HEK293 (cell line): ENCODE measurements at regions not wholly inside any gene's neighbourhood (a gene's known extent, or its start where the extent isn't known, plus 50 kb on each side); places are given as distances from the start of the nearest gene placed in this dataset.

Source experiments
- CTCF ChIA-PET: fragments of 350-600 bp; formaldehyde crosslinking; extraction: SDS; loops from one replicate; lab custom pipeline; 2021; ENCODE audit warnings: antibody characterized with exemption; lab: Yijun Ruan, JAX
- POLR2A ChIA-PET: fragments of 300-600 bp; formaldehyde crosslinking; extraction: SDS; loops from one replicate; lab custom pipeline; 2020; ENCODE audit warnings: antibody characterized with exemption, inconsistent platforms; lab: Yijun Ruan, JAX
- H3K27ac ChIP-seq: fragments of 200-500 bp; sonication (Bioruptor generic); 2 replicates; pipeline ENCODE4 v1.5.1; 2014; ENCODE audit warnings: low read depth, low read length, control low read depth, inconsistent platforms; ENCODE audit errors: extremely low read depth
- H3K36me3 ChIP-seq, 2 experiments: fragments of 200-500 bp in 1 of 2; sonication (Bioruptor generic) in 1 of 2; 1 replicate in 1 of 2; 2 replicates in 1 of 2; pipeline ENCODE4 v1.5.1; 2014 to 2017; ENCODE audit warnings: inconsistent platforms in 2 of 2, low read length in 2 of 2; ENCODE audit not compliant: control insufficient read depth in 2 of 2, insufficient read depth in 1 of 2
- H3K4me1 ChIP-seq: fragments of 200-500 bp; sonication (Bioruptor generic); 2 replicates; pipeline ENCODE4 v1.5.1; 2014; ENCODE audit warnings: mild to moderate bottlenecking, low read length, inconsistent platforms; ENCODE audit not compliant: control insufficient read depth, insufficient read depth
- H3K4me3 ChIP-seq: 2 replicates; pipeline ENCODE4 v1.5.1; 2011; ENCODE audit warnings: low read depth, mild to moderate bottlenecking, control low read depth, low read length, moderate library complexity
- H3K9me3 ChIP-seq: fragments of 200-500 bp; sonication (Bioruptor generic); 2 replicates; pipeline ENCODE4 v1.5.1; 2014; ENCODE audit warnings: low read depth, low read length, inconsistent platforms; ENCODE audit not compliant: control insufficient read depth, insufficient read depth
- CTCF ChIP-seq: fragments of 450-650 bp; formaldehyde crosslinking; IDR thresholded peaks from 2 replicates; pipeline ENCODE4 v1.5.1; 2016; ENCODE audit warnings: missing biosample characterization, missing genetic modification characterization
- GLI4 ChIP-seq: fragments of 450-650 bp; formaldehyde crosslinking; IDR thresholded peaks from 2 replicates; pipeline ENCODE4 v1.5.1; 2016; ENCODE audit warnings: missing biosample characterization, missing genetic modification characterization
- HOXC10 ChIP-seq: sonication (generic); formaldehyde crosslinking; IDR thresholded peaks from 2 replicates; pipeline ENCODE4 v1.8.1; 2023; ENCODE audit warnings: mild to moderate bottlenecking, missing genetic modification reagents
- KLF8 ChIP-seq: fragments of 450-650 bp; formaldehyde crosslinking; IDR thresholded peaks from 2 replicates; pipeline ENCODE4 v1.5.1; 2016; ENCODE audit warnings: missing biosample characterization, missing genetic modification characterization
- PRDM1 ChIP-seq: fragments of 450-650 bp; formaldehyde crosslinking; IDR thresholded peaks from 2 replicates; pipeline ENCODE4; 2016; ENCODE audit warnings: missing biosample characterization, missing genetic modification characterization
- TRIM28 ChIP-seq: IDR thresholded peaks from 2 replicates; pipeline ENCODE4 v1.6.1; 2011; ENCODE audit warnings: low read length, control low read depth, borderline replicate concordance
- YY2 ChIP-seq: fragments of 450-650 bp; formaldehyde crosslinking; IDR thresholded peaks from 2 replicates; pipeline ENCODE4 v1.5.1; 2016; ENCODE audit warnings: missing biosample characterization, missing genetic modification characterization
- ZBTB10 ChIP-seq: fragments of 450-650 bp; formaldehyde crosslinking; IDR thresholded peaks from 2 replicates; pipeline ENCODE4 v1.5.1; 2016; ENCODE audit warnings: missing biosample characterization, missing genetic modification characterization
- ZBTB17 ChIP-seq: fragments of 450-650 bp; formaldehyde crosslinking; IDR thresholded peaks from 2 replicates; pipeline ENCODE4 v1.5.1; 2016; ENCODE audit warnings: missing biosample characterization, missing genetic modification characterization
- ZFP3 ChIP-seq: fragments of 450-650 bp; formaldehyde crosslinking; IDR thresholded peaks from 2 replicates; pipeline ENCODE4 v1.5.1; 2016; ENCODE audit warnings: low read depth, missing biosample characterization, missing genetic modification characterization
- ZFP69B ChIP-seq: fragments of 450-650 bp; formaldehyde crosslinking; IDR thresholded peaks from 2 replicates; pipeline ENCODE4 v1.5.1; 2016; ENCODE audit warnings: missing biosample characterization, missing genetic modification characterization
- ZNF184 ChIP-seq: fragments of 450-650 bp; IDR thresholded peaks from 2 replicates; pipeline ENCODE4 v1.5.1; 2018; ENCODE audit warnings: missing biosample characterization, mild to moderate bottlenecking, missing genetic modification characterization
- ZNF214 ChIP-seq: fragments of 450-650 bp; formaldehyde crosslinking; IDR thresholded peaks from 2 replicates; pipeline ENCODE4 v1.5.1; 2017; ENCODE audit warnings: missing biosample characterization, mild to moderate bottlenecking, missing genetic modification characterization, borderline replicate concordance
- ZNF48 ChIP-seq: fragments of 450-650 bp; formaldehyde crosslinking; IDR thresholded peaks from 2 replicates; pipeline ENCODE4 v1.5.1; 2016; ENCODE audit warnings: missing biosample characterization, missing genetic modification characterization
- ZNF549 ChIP-seq: fragments of 450-650 bp; IDR thresholded peaks from 2 replicates; pipeline ENCODE4 v1.5.1; 2018; ENCODE audit warnings: missing biosample characterization, missing genetic modification characterization, mild to moderate bottlenecking, inconsistent platforms, moderate library complexity
- ZNF654 ChIP-seq: fragments of 450-650 bp; formaldehyde crosslinking; IDR thresholded peaks from 2 replicates; pipeline ENCODE4 v1.5.1; 2016; ENCODE audit warnings: low read depth, missing biosample characterization, missing genetic modification characterization
- ZNF664 ChIP-seq: fragments of 450-650 bp; formaldehyde crosslinking; IDR thresholded peaks from 2 replicates; pipeline ENCODE4 v1.5.1; 2016; ENCODE audit warnings: missing biosample characterization, missing genetic modification characterization
- ZNF670 ChIP-seq: fragments of 450-650 bp; formaldehyde crosslinking; IDR thresholded peaks from 2 replicates; pipeline ENCODE4 v1.5.1; 2016; ENCODE audit warnings: missing biosample characterization, missing genetic modification characterization, low read depth
- ZSCAN18 ChIP-seq: fragments of 450-650 bp; formaldehyde crosslinking; IDR thresholded peaks from 2 replicates; pipeline ENCODE4 v1.5.1; 2016; ENCODE audit warnings: missing biosample characterization, missing genetic modification characterization
- TF ChIP-seq, protein P1 (sequence below): fragments of 450-650 bp; formaldehyde crosslinking; IDR thresholded peaks from 2 replicates; pipeline ENCODE4 v1.5.1; 2016; ENCODE audit warnings: missing biosample characterization, missing genetic modification characterization
- TF ChIP-seq, protein P2 (sequence below): fragments of 450-650 bp; formaldehyde crosslinking; conservative IDR thresholded peaks from 2 replicates; pipeline ENCODE4 v1.5.1; 2016; ENCODE audit warnings: low read depth, missing biosample characterization, missing genetic modification characterization

GRCh38 chr4:124083711-124084110 lies 628.8 kb downstream of the ANKRD50 start:
- no peaks in the 10 kb centered on the region for H3K9me3 ChIP-seq
- ChIA-PET POLR2A (no interaction called here), CTCF (no interaction called here)
- H3K27ac ChIP-seq: no peak overlapping the region
- no peaks in the 10 kb centered on the region for H3K4me1 ChIP-seq
- H3K36me3 ChIP-seq: no peaks in the 10 kb centered on the region
- no peak overlapping the region for H3K4me3 ChIP-seq
- TF ChIP-seq ZNF664 (tag by site-specific recombination) (no peak), TRIM28 (no peak), ZNF549 (no peak), ZBTB17 (tag by site-specific recombination) (no peak), PRDM1 (no peak), ZFP3 (tag by site-specific recombination) (no peak), ZNF214 (tag by site-specific recombination) (no peak), ZFP69B (tag by site-specific recombination) (no peak), ZNF184 (tag by site-specific recombination) (no peak), ZSCAN18 (tag by site-specific recombination) (no peak)

GRCh38 chr4:124085561-124086180 lies 626.9 kb downstream of the ANKRD50 start:
- H3K9me3 ChIP-seq: no peaks in the 10 kb centered on the region
- H3K27ac ChIP-seq: no peak overlapping the region
- no peaks in the 10 kb centered on the region for H3K36me3 ChIP-seq
- POLR2A ChIA-PET: no interaction called here
- H3K4me1 ChIP-seq: no peaks in the 10 kb centered on the region
- CTCF ChIA-PET: no interaction called here
- TF ChIP-seq ZNF670 (tag by site-specific recombination): no peak
- TF ChIP-seq, protein P1, sequence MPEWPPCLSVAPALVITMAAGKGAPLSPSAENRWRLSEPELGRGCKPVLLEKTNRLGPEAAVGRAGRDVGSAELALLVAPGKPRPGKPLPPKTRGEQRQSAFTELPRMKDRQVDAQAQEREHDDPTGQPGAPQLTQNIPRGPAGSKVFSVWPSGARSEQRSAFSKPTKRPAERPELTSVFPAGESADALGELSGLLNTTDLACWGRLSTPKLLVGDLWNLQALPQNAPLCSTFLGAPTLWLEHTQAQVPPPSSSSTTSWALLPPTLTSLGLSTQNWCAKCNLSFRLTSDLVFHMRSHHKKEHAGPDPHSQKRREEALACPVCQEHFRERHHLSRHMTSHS (tag by site-specific recombination): no peak
- TF ChIP-seq HOXC10 (CRISPR knock-in tag): no peak
- no peak for TF ChIP-seq YY2 (tag by site-specific recombination)
- TF ChIP-seq, protein P2, sequence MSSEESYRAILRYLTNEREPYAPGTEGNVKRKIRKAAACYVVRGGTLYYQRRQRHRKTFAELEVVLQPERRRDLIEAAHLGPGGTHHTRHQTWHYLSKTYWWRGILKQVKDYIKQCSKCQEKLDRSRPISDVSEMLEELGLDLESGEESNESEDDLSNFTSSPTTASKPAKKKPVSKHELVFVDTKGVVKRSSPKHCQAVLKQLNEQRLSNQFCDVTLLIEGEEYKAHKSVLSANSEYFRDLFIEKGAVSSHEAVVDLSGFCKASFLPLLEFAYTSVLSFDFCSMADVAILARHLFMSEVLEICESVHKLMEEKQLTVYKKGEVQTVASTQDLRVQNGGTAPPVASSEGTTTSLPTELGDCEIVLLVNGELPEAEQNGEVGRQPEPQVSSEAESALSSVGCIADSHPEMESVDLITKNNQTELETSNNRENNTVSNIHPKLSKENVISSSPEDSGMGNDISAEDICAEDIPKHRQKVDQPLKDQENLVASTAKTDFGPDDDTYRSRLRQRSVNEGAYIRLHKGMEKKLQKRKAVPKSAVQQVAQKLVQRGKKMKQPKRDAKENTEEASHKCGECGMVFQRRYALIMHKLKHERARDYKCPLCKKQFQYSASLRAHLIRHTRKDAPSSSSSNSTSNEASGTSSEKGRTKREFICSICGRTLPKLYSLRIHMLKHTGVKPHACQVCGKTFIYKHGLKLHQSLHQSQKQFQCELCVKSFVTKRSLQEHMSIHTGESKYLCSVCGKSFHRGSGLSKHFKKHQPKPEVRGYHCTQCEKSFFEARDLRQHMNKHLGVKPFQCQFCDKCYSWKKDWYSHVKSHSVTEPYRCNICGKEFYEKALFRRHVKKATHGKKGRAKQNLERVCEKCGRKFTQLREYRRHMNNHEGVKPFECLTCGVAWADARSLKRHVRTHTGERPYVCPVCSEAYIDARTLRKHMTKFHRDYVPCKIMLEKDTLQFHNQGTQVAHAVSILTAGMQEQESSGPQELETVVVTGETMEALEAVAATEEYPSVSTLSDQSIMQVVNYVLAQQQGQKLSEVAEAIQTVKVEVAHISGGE (tag by site-specific recombination): no peak
- TF ChIP-seq GLI4 (tag by site-specific recombination): no peak
- TF ChIP-seq ZNF654 (tag by site-specific recombination): no peak
- no peak for TF ChIP-seq ZNF48 (tag by site-specific recombination)
- TF ChIP-seq KLF8: no peak
- no peak for TF ChIP-seq CTCF
- no peak for TF ChIP-seq ZBTB10
- TF ChIP-seq, all 188 proteins: peak for 0
- no peak overlapping the region for H3K4me3 ChIP-seq
